Activated T-cell treated with anti-CD3 and anti-CD28 coated beads, Interleukin-2, amount 50 U/mL, for 72 hours (primary cell): ENCODE measurements at regions not wholly inside any gene's neighbourhood (a gene's known extent, or its start where the extent isn't known, plus 50 kb on each side); places are given as distances from the start of the nearest gene placed in this dataset.

Experiments
- ATAC-seq, 2 donors: fragments of 150-1000 bp; cut with Tn5 transposase; replicated peaks in 1 of 2; 2 replicates each; pipeline ENCODE4 v1.10.0; 2021; ENCODE audit warnings: moderate library complexity in 2 of 2, mild to moderate bottlenecking in 1 of 2
- DNase-seq, 2 donors: peaks; one replicate each; pipeline ENCODE4 v3.0.0; 2021 to 2022; ENCODE audit warnings: mixed read lengths in 1 of 2
- H3K27ac Mint-ChIP-seq: one replicate; pipeline ENCODE4 v1.8.0; 2022; ENCODE audit warnings: mild to moderate bottlenecking, moderate library complexity, mixed read lengths
- H3K27me3 Mint-ChIP-seq: one replicate; pipeline ENCODE4 v1.8.0; 2022; ENCODE audit warnings: low read depth, mixed read lengths
- H3K36me3 Mint-ChIP-seq, 2 donors: one replicate each; pipeline ENCODE4 v1.8.0; 2022; ENCODE audit warnings: mixed read lengths in 2 of 2, mild to moderate bottlenecking in 1 of 2; ENCODE audit not compliant: insufficient read depth in 2 of 2
- H3K4me1 Mint-ChIP-seq: one replicate; pipeline ENCODE4 v1.8.0; 2022; ENCODE audit warnings: low read depth, mixed read lengths
- H3K4me3 Mint-ChIP-seq, 2 donors: one replicate each; pipeline ENCODE4 v1.8.0; 2022; ENCODE audit warnings: mild to moderate bottlenecking in 2 of 2, mixed read lengths in 2 of 2, moderate library complexity in 2 of 2
- H3K9me3 Mint-ChIP-seq, 2 donors: one replicate each; pipeline ENCODE4 v1.8.0; 2022; ENCODE audit warnings: mixed read lengths in 2 of 2

- Mint-ChIP-seq H3K36me3 (no peaks in the 10 kb centered on the region), H3K4me1 (no peaks in the 10 kb centered on the region), H3K9me3 (peaks cover 8 to 11% of the 10 kb centered on the region in 2 donors), H3K27ac (no peak overlapping the region), H3K27me3 (no peaks in the 10 kb centered on the region), H3K4me3 (no peak overlapping the region)
- DNase-seq, result no peak
- ATAC-seq, result no peak
These were observed 403.3 kb upstream of the PRICKLE1 start for GRCh38 chr12:42992826-42993225.

GRCh38 chr12:42990387-42990786, 400.8 kb upstream of the PRICKLE1 start:
- ATAC-seq, result no peak
- H3K36me3 Mint-ChIP-seq, result no peaks in the 10 kb centered on the region

GRCh38 chr12:42987216-42987650, 397.7 kb upstream of the PRICKLE1 start:
- Mint-ChIP-seq H3K4me3 (no peak overlapping the region), H3K36me3 (no peaks in the 10 kb centered on the region), H3K4me1 (no peaks in the 10 kb centered on the region), H3K27ac (no peak overlapping the region), H3K9me3 (peaks cover 2 to 3% of the 10 kb centered on the region in 2 donors), H3K27me3 (no peaks in the 10 kb centered on the region)
- DNase-seq (no peak), ATAC-seq (no peak)

More at GRCh38 chr12:42990387-42990786, 400.8 kb upstream of the PRICKLE1 start:
- Mint-ChIP-seq H3K4me3 (no peak overlapping the region), H3K4me1 (no peaks in the 10 kb centered on the region), H3K27me3 (no peaks in the 10 kb centered on the region), H3K9me3 (peaks cover 7 to 9% of the 10 kb centered on the region in 2 donors), H3K27ac (no peak overlapping the region)
- DNase-seq, result no peak

- no peaks in the 10 kb centered on the region for H3K27me3 Mint-ChIP-seq
- no peak overlapping the region for H3K4me3 Mint-ChIP-seq
- H3K4me1 Mint-ChIP-seq, result no peaks in the 10 kb centered on the region
- ATAC-seq, result no peak
- H3K9me3 Mint-ChIP-seq, result no peaks in the 10 kb centered on the region
- H3K36me3 Mint-ChIP-seq, result no peaks in the 10 kb centered on the region
- DNase-seq, result no peak
- H3K27ac Mint-ChIP-seq, result no peak overlapping the region
These were observed 396.0 kb upstream of the PRICKLE1 start for GRCh38 chr12:42985506-42985905.

- ATAC-seq (no peak), DNase-seq (no peak)
- Mint-ChIP-seq H3K36me3 (no peaks in the 10 kb centered on the region), H3K27me3 (no peaks in the 10 kb centered on the region), H3K9me3 (peaks cover 0 to 2% of the 10 kb centered on the region in 2 donors), H3K4me3 (no peak overlapping the region), H3K27ac (no peak overlapping the region), H3K4me1 (no peaks in the 10 kb centered on the region)
These were observed 393.3 kb upstream of the PRICKLE1 start for GRCh38 chr12:42982828-42983227.

GRCh38 chr12:42981379-42981778, 391.8 kb upstream of the PRICKLE1 start:
- peaks cover 0 to 2% of the 10 kb centered on the region in 2 donors for H3K9me3 Mint-ChIP-seq
- no peak overlapping the region for H3K4me3 Mint-ChIP-seq
- ATAC-seq (no peak), DNase-seq (no peak)
- H3K36me3 Mint-ChIP-seq, result no peaks in the 10 kb centered on the region
- no peaks in the 10 kb centered on the region for H3K4me1 Mint-ChIP-seq
- H3K27ac Mint-ChIP-seq, result no peak overlapping the region
- no peaks in the 10 kb centered on the region for H3K27me3 Mint-ChIP-seq

GRCh38 chr12:42980441-42980840, 390.9 kb upstream of the PRICKLE1 start:
- peaks cover 0 to 2% of the 10 kb centered on the region in 2 donors for H3K9me3 Mint-ChIP-seq
- no peak for DNase-seq
- no peaks in the 10 kb centered on the region for H3K36me3 Mint-ChIP-seq
- H3K27ac Mint-ChIP-seq, result no peak overlapping the region
- H3K27me3 Mint-ChIP-seq, result no peaks in the 10 kb centered on the region
- H3K4me1 Mint-ChIP-seq, result no peaks in the 10 kb centered on the region
- no peak for ATAC-seq
- H3K4me3 Mint-ChIP-seq, result no peak overlapping the region

GRCh38 chr12:42979746-42980145, 390.2 kb upstream of the PRICKLE1 start:
- H3K27ac Mint-ChIP-seq, result no peak overlapping the region

GRCh38 chr12:42978708-42979107, 389.2 kb upstream of the PRICKLE1 start:
- ATAC-seq, result no peak
- H3K9me3 Mint-ChIP-seq, result peaks cover 7% of the 10 kb centered on the region in 2 donors
- H3K4me3 Mint-ChIP-seq, result no peak overlapping the region
- DNase-seq, result no peak
- no peaks in the 10 kb centered on the region for H3K27me3 Mint-ChIP-seq
- H3K4me1 Mint-ChIP-seq, result no peaks in the 10 kb centered on the region
- H3K27ac Mint-ChIP-seq, result no peak overlapping the region
- H3K36me3 Mint-ChIP-seq, result no peaks in the 10 kb centered on the region

More at GRCh38 chr12:42979746-42980145, 390.2 kb upstream of the PRICKLE1 start:
- peaks cover 4 to 6% of the 10 kb centered on the region in 2 donors for H3K9me3 Mint-ChIP-seq
- H3K36me3 Mint-ChIP-seq, result no peaks in the 10 kb centered on the region
- DNase-seq, result no peak
- H3K27me3 Mint-ChIP-seq, result no peaks in the 10 kb centered on the region
- no peak for ATAC-seq
- H3K4me3 Mint-ChIP-seq, result no peak overlapping the region
- no peaks in the 10 kb centered on the region for H3K4me1 Mint-ChIP-seq

GRCh38 chr12:42977451-42978230, 388.1 kb upstream of the PRICKLE1 start:
- Mint-ChIP-seq H3K9me3 (peaks cover 7% of the 10 kb centered on the region in 2 donors), H3K4me1 (no peaks in the 10 kb centered on the region), H3K27ac (no peak overlapping the region), H3K27me3 (no peaks in the 10 kb centered on the region), H3K36me3 (no peaks in the 10 kb centered on the region), H3K4me3 (no peak overlapping the region)
- ATAC-seq (no peak), DNase-seq (no peak)

GRCh38 chr12:42976620-42977019, 387.1 kb upstream of the PRICKLE1 start:
- H3K4me1 Mint-ChIP-seq, result no peaks in the 10 kb centered on the region
- ATAC-seq (no peak), DNase-seq (no peak)
- no peak overlapping the region for H3K27ac Mint-ChIP-seq
- no peak overlapping the region for H3K4me3 Mint-ChIP-seq
- H3K27me3 Mint-ChIP-seq, result no peaks in the 10 kb centered on the region
- H3K36me3 Mint-ChIP-seq, result no peaks in the 10 kb centered on the region
- H3K9me3 Mint-ChIP-seq, result peaks cover 7 to 10% of the 10 kb centered on the region in 2 donors

GRCh38 chr12:42976122-42976521, 386.6 kb upstream of the PRICKLE1 start:
- Mint-ChIP-seq H3K36me3 (no peaks in the 10 kb centered on the region), H3K4me3 (no peak overlapping the region), H3K27me3 (no peaks in the 10 kb centered on the region), H3K9me3 (peaks cover 7 to 10% of the 10 kb centered on the region in 2 donors), H3K4me1 (no peaks in the 10 kb centered on the region), H3K27ac (no peak overlapping the region)
- DNase-seq, result no peak
- ATAC-seq, result no peak

GRCh38 chr12:42969355-42969754, 379.8 kb upstream of the PRICKLE1 start:
- Mint-ChIP-seq H3K27me3 (no peaks in the 10 kb centered on the region), H3K9me3 (peaks cover 5 to 7% of the 10 kb centered on the region in 2 donors), H3K4me1 (no peaks in the 10 kb centered on the region), H3K36me3 (no peaks in the 10 kb centered on the region), H3K27ac (no peak overlapping the region), H3K4me3 (no peak overlapping the region)
- DNase-seq (no peak), ATAC-seq (no peak)

GRCh38 chr12:42968426-42968825, 378.9 kb upstream of the PRICKLE1 start:
- Mint-ChIP-seq H3K9me3 (peaks cover 5% of the 10 kb centered on the region in 2 donors), H3K27ac (no peak overlapping the region), H3K4me3 (no peak overlapping the region), H3K36me3 (no peaks in the 10 kb centered on the region), H3K4me1 (no peaks in the 10 kb centered on the region), H3K27me3 (no peaks in the 10 kb centered on the region)
- DNase-seq (no peak), ATAC-seq (no peak)
